Mesothelial cell of epicardium (in vitro differentiated cells): ENCODE measurements at regions not wholly inside any gene's neighbourhood (a gene's known extent, or its start where the extent isn't known, plus 50 kb on each side); places are given as distances from the start of the nearest gene placed in this dataset.

Experiments
- DNase-seq, 2 experiments: peaks; one replicate each; pipeline ENCODE4 v3.0.0; 2021; ENCODE audit warnings: low spot score in 2 of 2; ENCODE audit not compliant: unreplicated experiment in 2 of 2
- H3K27ac Mint-ChIP-seq: 2 replicates; pipeline ENCODE4 v1.8.0; 2021; ENCODE audit warnings: mixed read lengths
- H3K27me3 Mint-ChIP-seq: 2 replicates; pipeline ENCODE4 v1.8.0; 2021; ENCODE audit warnings: low read depth, mixed read lengths
- H3K36me3 Mint-ChIP-seq: 2 replicates; pipeline ENCODE4 v1.8.0; 2021; ENCODE audit warnings: mixed read lengths
- H3K4me1 Mint-ChIP-seq: 2 replicates; pipeline ENCODE4 v1.8.0; 2021; ENCODE audit warnings: mixed read lengths
- H3K4me3 Mint-ChIP-seq: 2 replicates; pipeline ENCODE4 v1.8.0; 2021; ENCODE audit warnings: mild to moderate bottlenecking, moderate library complexity, mixed read lengths
- H3K9me3 Mint-ChIP-seq: 2 replicates; pipeline ENCODE4 v1.8.0; 2021; ENCODE audit warnings: mixed read lengths
- TF ChIP-seq, protein P1 (sequence below): fragments of 200-600 bp; sonication (generic); IDR thresholded peaks from one replicate; pipeline ENCODE4 v1.5.0; 2021; ENCODE audit warnings: antibody characterized with exemption; ENCODE audit not compliant: unreplicated experiment

- TF ChIP-seq, protein P1, sequence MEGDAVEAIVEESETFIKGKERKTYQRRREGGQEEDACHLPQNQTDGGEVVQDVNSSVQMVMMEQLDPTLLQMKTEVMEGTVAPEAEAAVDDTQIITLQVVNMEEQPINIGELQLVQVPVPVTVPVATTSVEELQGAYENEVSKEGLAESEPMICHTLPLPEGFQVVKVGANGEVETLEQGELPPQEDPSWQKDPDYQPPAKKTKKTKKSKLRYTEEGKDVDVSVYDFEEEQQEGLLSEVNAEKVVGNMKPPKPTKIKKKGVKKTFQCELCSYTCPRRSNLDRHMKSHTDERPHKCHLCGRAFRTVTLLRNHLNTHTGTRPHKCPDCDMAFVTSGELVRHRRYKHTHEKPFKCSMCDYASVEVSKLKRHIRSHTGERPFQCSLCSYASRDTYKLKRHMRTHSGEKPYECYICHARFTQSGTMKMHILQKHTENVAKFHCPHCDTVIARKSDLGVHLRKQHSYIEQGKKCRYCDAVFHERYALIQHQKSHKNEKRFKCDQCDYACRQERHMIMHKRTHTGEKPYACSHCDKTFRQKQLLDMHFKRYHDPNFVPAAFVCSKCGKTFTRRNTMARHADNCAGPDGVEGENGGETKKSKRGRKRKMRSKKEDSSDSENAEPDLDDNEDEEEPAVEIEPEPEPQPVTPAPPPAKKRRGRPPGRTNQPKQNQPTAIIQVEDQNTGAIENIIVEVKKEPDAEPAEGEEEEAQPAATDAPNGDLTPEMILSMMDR = no peak
- H3K27me3 Mint-ChIP-seq = no peaks in the 10 kb centered on the region
- peaks cover 3% of the 10 kb centered on the region for H3K4me1 Mint-ChIP-seq
- H3K9me3 Mint-ChIP-seq = no peaks in the 10 kb centered on the region
- H3K27ac Mint-ChIP-seq = no peak overlapping the region
- H3K4me3 Mint-ChIP-seq = no peak overlapping the region
- no peaks in the 10 kb centered on the region for H3K36me3 Mint-ChIP-seq
- no peak for DNase-seq
Measured at GRCh38 chr4:177961761-177962380, 519.6 kb upstream of the AGA start.

- Mint-ChIP-seq H3K4me3 (no peak overlapping the region), H3K9me3 (no peaks in the 10 kb centered on the region), H3K27me3 (no peaks in the 10 kb centered on the region)
Measured at GRCh38 chr4:177964061-177964460, 521.8 kb upstream of the AGA start.

GRCh38 chr4:177964693-177965168, 522.5 kb upstream of the AGA start:
- TF ChIP-seq, protein P1 = no peak
- Mint-ChIP-seq H3K27me3 (no peaks in the 10 kb centered on the region), H3K9me3 (no peaks in the 10 kb centered on the region), H3K27ac (no peak overlapping the region), H3K36me3 (no peaks in the 10 kb centered on the region), H3K4me3 (no peak overlapping the region), H3K4me1 (peaks cover 3% of the 10 kb centered on the region)
- DNase-seq = no peak

More at GRCh38 chr4:177964061-177964460, 521.8 kb upstream of the AGA start:
- Mint-ChIP-seq H3K36me3 (no peaks in the 10 kb centered on the region), H3K4me1 (peaks cover 3% of the 10 kb centered on the region), H3K27ac (no peak overlapping the region)
- TF ChIP-seq, protein P1 = no peak
- DNase-seq = no peak

GRCh38 chr4:177967328-177967727, 525.1 kb upstream of the AGA start:
- TF ChIP-seq, protein P1 = no peak
- no peaks in the 10 kb centered on the region for H3K36me3 Mint-ChIP-seq
- H3K27ac Mint-ChIP-seq = no peak overlapping the region
- H3K4me1 Mint-ChIP-seq = no peaks in the 10 kb centered on the region
- H3K27me3 Mint-ChIP-seq = no peaks in the 10 kb centered on the region
- H3K9me3 Mint-ChIP-seq = no peaks in the 10 kb centered on the region
- DNase-seq = no peak
- no peak overlapping the region for H3K4me3 Mint-ChIP-seq

DNA sequence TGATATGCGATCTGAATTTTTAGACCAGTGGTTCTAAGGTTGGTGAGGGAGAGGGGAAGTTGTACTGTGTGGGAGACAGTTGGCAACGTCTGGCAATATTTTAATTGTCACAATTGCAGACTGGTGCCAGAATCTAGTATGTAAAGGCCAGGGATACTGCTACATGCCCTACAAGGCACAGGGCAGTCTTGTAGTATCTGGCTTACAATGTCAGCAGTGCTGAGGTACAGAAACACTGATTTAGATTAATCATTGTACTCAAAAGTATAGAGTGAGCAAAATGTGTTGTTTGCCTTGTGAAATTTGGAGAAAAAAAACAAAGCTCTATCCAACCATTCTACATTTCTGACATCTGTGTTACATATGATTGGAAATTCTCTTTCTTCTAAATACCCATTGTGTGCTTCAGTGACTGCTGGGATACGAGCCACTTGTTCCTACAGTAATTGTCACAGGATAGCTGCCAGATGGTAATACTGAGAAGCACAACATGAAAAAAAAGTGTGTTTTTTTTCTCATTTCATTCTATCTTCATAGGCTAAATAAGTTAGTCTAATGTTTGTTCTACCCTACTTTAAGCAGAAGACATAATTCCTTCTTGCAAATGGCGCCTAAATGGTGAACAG, 526.7 kb upstream of the AGA start:
- Mint-ChIP-seq H3K4me3 (no peak overlapping the region), H3K4me1 (no peaks in the 10 kb centered on the region), H3K27ac (no peak overlapping the region), H3K9me3 (no peaks in the 10 kb centered on the region), H3K27me3 (no peaks in the 10 kb centered on the region), H3K36me3 (no peaks in the 10 kb centered on the region)
- TF ChIP-seq, protein P1 = no peak
- no peak for DNase-seq
